Neural progenitor cell (in vitro differentiated cells): ENCODE measurements at regions not wholly inside any gene's neighbourhood (a gene's known extent, or its start where the extent isn't known, plus 50 kb on each side); places are given as distances from the start of the nearest gene placed in this dataset.

ENCODE experiments used
- EZH2 ChIP-seq: fragments of 200-600 bp; sonication (generic); IDR thresholded peaks from 2 replicates; pipeline ENCODE4 v1.6.1; 2017; ENCODE audit warnings: antibody characterized with exemption, mild to moderate bottlenecking, moderate library complexity
- EZH2phosphoT487 ChIP-seq: fragments of 200-600 bp; sonication (generic); IDR thresholded peaks from 2 replicates; pipeline ENCODE4 v1.6.1; 2017; ENCODE audit warnings: antibody characterized with exemption
- TF ChIP-seq, protein P1 (sequence below): fragments of 200-600 bp; sonication (generic); IDR thresholded peaks from 2 replicates; pipeline ENCODE4 v1.5.1; 2017; ENCODE audit warnings: antibody characterized with exemption, mild to moderate bottlenecking

GRCh38 chr2:64803776-64804175, 150.1 kb upstream of the SERTAD2 start:
- TF ChIP-seq, protein P1, sequence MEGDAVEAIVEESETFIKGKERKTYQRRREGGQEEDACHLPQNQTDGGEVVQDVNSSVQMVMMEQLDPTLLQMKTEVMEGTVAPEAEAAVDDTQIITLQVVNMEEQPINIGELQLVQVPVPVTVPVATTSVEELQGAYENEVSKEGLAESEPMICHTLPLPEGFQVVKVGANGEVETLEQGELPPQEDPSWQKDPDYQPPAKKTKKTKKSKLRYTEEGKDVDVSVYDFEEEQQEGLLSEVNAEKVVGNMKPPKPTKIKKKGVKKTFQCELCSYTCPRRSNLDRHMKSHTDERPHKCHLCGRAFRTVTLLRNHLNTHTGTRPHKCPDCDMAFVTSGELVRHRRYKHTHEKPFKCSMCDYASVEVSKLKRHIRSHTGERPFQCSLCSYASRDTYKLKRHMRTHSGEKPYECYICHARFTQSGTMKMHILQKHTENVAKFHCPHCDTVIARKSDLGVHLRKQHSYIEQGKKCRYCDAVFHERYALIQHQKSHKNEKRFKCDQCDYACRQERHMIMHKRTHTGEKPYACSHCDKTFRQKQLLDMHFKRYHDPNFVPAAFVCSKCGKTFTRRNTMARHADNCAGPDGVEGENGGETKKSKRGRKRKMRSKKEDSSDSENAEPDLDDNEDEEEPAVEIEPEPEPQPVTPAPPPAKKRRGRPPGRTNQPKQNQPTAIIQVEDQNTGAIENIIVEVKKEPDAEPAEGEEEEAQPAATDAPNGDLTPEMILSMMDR, result no peak
- TF ChIP-seq EZH2phosphoT487 (no peak), EZH2 (no peak)
